Germinal center (tissue), 1 donor: ENCODE measurements at regions not wholly inside any gene's neighbourhood (a gene's known extent, or its start where the extent isn't known, plus 50 kb on each side); places are given as distances from the start of the nearest gene placed in this dataset.
A peak's percentile ranks its signal among the peaks of the same experiment; 100 is the strongest.

Source experiments
- DNase-seq: peaks from one replicate; pipeline ENCODE4 v3.0.0; 2012; ENCODE audit warnings: mixed read lengths, low spot score

DNA sequence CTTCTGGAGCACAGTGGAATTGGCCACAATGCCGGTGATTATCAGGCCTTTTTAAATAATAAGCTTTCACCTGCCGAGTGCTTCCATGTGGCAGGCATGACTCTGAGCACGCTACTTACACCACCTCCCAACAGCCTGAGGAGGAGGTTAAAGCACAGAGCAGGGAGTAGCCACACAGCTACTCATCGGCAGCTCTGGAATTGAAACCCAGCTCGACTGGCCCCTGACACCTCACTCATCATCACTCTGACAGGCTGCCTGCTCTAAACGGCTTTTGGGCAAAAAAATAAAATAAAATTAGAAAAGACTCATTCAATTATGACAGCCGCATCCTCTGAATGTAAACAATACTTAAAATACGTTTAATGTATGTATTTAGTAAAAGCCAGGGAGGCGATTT lies 326.4 kb upstream of the NOCT start:
- no peak for DNase-seq

DNA sequence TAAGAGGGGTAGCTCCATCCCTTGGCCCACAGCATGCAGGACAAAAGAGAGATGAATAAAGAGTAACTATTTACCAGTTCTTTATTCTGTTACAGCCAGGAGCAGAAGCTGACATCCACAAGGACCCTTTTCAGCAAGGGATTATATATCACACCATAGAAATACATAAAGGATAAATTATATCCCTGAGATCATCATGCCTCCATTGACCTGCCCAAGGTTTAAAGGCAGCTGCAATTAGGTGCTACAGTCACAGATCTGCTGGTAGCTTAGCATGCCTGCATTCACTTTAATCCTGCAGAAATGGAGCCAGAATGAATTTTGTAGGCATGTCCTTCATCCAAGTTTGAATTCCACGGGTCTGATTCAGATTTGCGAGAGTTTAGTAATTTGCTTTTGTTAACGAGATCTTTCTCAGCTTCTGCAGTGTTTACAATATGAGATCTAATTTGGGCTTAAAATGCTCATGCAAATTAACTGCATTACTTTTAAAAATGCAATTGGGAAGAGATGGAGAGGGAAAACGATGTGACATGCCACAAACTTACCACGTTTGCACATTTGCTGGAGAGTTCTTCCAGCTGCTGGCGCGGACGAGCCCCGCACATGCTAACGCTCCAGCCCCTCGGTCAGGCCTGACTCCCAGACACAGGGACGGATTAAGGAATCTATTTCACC lies 327.0 kb upstream of the NOCT start:
- DNase-seq = no peak

DNA sequence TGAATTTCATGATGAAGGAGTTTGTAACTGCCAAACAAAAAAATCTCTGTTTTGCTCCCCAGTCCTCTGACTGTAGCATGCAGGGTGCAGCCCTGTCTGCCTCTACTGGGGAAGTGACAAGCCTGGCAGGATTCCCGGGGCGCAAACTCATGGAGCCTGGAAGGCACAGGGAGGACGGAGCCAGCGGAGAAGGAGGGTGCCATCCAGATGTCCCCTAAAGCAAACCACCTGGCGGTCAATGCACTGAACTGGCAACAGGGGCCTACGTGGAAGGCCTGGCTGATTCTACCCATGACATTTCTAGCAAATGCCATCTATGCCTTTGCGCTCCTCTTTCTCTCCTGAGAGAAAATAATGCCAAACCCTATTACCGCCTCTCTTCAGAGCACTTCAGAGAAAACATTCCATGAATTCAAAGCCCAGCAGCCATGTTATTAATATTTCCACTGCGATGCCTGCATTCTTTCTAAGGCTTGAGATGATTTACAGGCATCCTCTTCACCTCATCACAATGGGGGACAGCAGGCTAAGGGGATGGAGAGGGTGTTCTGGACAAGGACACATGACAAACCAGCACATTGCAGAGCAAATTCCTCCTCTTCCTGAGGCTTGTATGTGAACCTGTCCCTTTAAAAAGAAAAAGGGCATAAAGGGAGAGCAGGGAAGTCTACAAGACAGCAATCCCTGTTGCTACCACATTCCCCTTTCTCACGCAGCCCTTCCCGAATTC lies 329.3 kb upstream of the NOCT start:
- DNase-seq = no peak

DNA sequence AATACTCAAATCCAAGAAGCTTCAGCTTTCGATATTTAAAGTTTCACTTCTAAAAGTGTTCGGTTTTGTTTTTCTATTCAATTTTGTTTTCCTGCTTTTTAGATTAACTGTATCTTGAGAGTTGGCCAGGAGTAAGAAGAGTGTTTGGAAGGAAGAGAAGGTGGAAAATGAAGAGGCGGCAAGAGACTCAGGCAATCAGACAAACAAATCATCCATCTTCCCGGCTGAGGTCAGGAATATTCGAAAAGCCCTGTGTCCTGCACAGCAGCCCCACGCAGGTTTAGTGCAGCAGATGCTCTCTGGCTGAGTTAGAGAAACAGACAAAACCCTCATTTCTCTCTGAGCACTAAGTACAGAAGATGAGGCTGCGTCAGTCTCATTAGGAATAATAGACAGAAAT lies 330.3 kb upstream of the NOCT start:
- DNase-seq = no peak

DNA sequence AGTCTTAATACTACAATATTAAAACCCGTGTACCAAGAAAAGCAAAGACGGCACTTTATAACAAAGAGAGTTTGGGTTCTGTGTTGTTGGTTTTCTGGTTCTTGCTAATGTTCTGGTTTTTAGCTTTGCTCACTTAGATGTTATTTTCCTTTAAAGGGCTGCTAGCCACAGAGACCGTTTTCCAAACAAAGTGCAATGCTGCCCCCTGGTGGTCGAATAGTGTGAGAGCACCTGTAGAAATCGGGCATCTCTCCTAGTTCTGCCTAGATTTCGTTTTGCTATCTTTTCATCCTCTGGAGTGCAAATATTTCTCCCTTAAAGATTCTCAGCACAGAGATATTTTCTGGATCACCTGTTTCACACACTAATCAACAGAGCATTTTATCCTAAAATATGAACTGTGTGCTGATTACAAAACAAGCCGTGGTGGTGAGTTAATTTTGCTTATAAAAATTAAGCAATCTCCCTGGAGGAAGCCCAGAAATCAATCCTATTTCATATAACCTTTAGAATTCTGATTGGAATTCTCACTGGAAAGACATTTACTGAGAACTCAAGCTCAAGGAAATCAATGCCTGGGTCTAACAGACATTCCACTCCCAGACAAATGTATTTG lies 334.5 kb upstream of the NOCT start:
- peak; percentile 23 for DNase-seq

DNA sequence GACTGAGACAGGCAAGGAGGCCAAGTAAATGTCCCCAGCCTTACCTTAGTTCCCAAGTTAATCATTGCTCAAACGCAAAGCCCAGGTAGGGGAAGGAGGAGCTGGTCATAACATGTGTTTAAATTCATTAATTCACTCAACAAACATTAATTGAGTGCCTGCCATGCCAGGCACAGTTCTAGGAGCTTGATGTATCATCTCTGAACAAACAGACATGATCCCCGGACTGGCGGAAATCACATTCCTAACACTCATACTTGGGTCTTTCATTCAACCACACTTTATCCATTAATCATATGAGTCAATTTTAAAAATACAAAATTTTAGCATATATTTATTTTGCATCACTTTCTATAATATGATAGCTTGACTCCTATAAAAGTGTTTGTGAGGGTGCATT lies 335.3 kb upstream of the NOCT start:
- DNase-seq = no peak

DNA sequence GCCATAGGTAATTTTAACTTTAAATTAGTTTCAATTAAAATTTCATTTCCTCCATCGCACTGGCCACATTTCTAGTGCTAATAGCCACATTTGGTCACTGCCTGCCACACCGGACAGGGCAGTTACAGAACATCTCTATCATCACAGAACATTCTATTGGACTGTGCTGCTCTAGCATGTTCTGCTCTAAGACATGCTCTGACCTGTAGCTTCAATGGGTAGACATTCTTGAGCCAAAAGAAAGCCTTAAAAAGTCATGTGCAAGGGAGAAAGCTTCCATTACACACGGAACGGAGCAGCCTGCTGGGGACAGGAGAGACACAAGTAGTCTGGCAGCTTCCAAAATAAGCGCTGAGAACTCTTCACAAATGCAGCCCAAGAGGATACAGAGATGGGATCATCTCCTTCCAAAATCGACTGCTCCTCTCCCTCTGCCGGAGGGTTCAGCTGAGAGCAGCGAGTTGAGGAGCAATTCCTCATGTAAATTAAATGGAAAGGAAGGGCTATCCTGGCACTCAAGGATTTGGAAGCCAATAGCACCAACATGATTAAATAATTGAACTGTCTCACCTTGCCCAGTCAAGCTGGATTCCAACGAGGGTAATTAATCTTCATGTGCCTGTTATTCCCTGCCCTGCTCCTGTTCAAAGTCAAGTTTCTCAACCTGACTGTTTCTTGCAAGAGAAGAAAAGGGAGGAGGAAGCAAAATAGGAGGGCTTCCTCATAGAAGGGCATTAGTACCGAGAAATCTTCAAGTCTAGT lies 336.4 kb upstream of the NOCT start:
- DNase-seq = no peak

DNA sequence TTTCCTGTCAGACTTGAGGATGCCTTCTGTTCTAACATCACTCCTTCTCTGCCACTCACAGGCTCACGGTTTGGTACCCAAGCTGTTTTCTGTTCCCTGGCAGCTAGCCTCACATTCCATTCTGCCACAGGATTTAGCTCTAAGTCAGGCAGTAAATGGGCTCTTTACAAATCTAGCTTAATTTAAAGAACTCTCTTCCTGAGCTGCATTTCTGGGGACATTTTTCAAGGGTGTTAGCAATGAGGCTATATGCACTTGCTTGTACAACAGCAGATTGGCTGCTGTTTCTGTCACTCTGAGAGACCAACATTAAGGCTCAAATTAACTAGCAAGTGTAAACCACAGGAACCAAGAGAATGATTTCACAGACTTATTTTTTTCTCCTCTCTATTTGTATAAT lies 337.8 kb upstream of the NOCT start:
- no peak for DNase-seq

DNA sequence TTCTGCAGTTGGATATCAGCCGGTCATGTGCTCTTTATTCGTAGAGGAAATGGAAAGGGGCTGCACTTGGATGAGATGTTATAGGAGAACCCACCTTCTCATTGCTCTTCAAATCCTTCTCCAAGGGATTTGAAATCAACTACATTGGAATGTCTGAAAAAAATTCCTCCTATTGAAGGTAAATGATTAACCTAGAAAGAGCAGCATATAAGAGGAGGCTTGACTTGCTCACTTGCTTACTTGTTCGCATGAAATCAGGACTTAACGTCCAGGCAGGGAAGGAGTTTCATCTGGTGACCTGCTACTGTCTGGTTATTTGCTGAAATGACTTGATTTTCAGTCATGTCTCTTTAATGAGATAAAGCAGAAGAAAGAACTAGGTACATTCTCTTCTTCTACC lies 338.4 kb upstream of the NOCT start:
- no peak for DNase-seq

DNA sequence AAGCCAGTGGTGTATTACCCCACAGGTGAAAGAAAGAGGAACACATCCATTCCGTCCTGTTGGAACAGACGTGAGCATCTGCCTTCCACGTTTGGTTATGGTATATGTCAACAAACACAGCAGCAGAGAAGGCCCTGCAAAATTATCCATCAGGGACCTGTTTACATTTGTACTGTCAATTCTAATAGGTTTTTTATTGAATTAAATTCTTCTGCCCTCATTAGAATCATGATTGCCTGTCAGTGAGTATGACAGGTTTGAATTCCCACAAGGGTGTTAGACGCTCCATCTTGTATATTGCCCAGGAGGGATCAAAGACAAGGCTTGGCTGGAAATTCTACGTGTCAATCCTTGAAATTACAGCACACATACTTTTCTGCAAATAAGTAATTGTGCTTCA lies 339.9 kb upstream of the NOCT start:
- no peak for DNase-seq

DNA sequence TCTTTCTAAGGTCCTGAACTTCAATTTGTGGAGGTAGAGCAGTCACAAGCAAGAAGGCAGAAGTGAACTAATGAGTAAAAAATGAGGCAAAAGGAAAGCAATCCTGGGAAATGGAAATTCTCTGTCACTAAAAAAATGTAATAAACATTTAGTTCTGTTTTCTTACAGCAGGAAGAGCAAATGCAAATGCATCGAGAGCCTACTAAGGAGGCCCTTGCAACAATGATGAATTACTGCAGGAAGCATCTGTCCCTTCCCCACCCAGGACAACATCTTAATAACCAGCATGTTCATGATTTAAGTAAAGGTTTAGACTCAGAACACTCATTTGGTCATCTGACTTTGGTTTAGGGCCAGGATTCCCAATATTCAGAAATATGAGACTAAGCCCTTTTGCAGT lies 341.4 kb upstream of the NOCT start:
- no peak for DNase-seq

DNA sequence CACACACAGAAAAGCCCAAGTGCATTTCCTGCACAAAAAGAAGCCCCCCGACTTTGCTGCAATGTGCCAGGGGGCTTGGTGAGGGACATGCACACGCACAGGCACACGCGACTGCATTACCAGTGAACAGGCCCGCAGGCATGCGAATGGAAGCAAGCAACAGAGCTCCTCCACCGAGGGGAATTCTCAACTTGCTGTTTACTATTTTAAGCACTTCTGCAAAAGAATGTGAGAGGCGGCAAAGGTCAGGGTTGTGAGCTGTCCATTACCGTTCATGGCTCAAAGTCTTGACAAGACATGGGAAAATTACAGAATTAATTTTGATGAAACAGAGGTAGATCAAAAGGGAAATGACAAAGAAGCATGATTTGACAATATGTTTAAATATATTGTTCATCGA lies 342.5 kb upstream of the NOCT start:
- DNase-seq = no peak

DNA sequence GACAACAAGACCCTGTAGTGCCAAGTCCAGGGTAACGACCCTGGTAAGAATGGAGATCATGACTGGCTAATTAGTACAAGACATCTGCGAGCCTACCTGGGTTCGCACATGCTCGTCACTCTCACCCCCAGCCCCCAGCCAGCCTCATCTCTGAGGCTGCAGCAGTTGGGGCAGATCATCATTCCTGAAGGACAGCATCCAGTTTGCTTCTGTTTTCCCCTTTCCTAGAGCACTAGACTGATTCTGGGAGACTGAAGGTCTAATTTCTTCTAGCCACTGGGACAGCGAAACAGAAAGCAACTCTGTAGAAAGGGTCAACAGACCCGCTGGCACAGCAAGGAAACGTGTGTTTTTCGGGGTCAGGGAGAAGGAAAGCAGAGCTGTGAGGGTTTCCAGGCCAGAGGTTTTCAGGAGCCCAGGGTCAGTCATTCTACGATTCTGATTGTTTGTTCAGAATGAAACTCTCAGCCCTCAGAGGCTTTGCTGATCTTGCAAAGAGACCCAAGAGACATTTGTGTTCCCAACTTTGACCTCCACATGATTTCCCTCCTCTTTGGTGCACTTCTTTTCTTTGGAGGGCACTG lies 343.1 kb upstream of the NOCT start:
- no peak for DNase-seq

DNA sequence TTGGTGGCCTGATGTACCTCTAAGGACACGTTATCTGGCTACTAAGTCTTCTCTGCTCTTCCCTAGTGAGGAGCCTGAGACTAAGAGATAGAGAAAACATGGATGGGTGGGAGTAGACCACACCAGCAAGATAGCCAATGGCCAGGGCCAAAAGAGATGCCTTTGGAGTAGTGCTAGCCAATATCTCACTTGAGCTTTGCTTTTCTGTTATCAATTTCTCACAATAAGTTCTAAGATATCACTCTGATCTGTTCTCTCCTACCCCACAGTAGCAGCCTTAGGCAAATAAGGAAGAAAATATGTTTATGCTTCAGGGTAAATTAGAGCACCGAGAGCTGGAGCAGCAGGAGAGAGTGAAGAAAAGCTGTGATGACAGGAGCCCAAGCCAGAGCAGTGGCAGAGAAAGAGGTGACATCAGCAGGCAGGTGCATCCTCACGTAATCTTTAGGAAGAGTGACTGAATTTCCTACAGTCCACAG lies 343.9 kb upstream of the NOCT start:
- no peak for DNase-seq

DNA sequence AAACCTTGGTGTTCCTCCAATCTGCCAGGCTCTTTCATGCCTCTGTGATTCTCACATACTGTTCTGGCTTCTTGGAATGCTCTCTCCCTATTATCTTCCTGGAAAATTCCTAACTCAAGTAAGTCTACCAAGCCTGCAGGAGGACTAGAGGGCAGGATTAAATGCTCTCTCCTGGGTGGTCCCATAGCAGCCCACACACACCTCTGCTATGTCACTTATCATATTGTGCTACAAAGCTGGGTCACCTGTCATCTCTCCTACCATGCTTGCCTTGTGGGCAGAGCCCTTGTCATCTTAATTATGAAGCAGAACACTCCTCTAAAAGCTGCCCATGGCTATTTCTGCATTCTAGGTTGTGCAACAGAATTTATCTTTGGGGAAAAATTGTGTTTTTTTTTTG lies 344.5 kb upstream of the NOCT start:
- no peak for DNase-seq

DNA sequence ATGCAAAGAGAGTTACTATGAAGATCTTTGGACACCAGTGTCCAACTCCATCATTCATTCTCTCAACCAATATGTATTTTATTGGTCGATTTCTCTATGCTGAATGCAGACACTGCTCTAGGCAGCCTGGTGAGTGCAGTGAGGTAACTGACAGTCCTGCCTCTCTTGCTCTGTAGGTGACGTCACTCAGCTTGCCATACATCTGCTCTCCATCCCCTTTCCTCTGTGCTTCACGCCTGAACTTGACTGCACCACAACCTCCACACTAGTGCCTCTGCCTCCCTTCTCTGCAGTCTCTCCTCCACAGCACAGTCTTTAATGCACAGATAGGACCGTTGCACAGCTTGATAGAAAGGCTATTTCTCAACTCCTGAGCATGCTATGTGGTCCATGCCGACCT lies 344.9 kb upstream of the NOCT start:
- DNase-seq = no peak

DNA sequence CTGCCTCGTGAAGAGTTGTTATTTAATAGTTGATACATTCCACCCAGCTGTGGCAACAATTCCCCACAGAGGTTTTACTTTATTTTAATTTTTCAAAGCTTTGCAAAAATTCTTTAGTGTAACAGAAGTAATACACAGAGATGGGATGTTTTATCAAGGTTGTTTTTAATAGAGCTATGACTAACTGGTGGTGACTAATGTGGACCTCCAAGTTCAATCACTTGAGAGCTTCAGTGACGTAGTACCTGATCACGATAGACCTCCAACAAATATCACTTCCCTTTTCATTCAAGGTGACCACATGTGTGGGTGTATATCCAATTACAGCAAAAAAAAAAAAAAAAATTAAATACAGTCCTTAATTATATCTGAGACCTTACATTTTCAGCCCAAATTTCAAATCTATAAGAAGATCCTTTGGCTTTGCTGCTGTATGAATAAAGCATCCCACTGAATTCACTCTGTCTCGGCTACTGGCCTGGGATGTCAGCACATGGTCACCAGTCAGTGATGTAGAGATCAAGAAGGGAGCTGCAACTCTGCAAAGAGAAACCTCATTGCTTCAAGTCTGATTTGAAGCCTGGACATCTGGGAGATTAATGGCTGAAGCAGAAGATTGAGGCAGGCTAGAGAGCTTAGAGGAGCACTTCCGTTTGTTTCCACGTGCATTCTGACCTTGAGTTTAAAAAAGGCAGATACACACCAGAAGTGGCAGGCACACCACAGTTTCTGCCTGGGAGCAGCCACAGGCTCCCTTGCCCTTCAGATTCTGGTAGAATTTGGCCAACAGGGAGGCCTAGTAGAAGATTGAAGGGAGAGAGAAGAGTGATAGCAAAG lies 345.9 kb upstream of the NOCT start:
- DNase-seq = no peak

DNA sequence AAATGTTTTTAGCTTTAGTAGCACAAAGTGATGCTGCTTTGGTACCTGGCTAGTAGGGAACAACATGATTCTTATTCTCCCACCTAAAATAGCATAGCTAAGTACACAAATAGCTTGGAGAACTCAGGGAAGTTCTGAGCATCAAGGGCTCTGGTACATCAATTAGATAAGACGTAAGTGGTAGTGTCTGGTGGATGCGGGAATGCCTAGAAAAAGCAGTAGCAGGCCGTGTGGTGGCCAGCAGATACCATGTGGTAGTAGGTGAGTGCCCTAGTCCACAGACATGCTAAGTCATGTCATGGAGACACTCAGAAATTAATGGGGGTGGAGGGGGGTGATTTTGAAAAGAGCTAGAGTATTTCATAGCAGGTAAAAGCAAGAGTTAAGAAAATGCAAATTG lies 347.3 kb upstream of the NOCT start:
- DNase-seq = no peak

DNA sequence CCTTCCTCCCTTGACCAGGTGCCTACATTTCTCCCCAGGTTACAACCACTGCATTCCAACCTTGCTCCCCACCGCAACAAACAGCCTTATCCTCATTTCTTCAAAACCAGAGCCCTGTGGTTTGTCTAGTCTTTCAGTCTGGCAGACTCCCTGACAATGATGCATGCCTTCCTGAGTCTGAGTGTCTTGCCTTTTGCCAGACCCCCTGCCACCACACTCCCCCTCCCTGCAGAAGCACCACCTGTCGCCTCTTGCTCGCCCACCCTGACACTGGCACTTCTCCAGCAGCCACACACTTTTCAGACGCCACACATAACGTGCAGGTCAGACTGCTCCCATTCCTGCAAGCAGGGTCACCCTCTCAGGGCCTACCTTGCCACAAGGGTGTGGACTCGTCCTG lies 349.2 kb upstream of the NOCT start:
- no peak for DNase-seq

DNA sequence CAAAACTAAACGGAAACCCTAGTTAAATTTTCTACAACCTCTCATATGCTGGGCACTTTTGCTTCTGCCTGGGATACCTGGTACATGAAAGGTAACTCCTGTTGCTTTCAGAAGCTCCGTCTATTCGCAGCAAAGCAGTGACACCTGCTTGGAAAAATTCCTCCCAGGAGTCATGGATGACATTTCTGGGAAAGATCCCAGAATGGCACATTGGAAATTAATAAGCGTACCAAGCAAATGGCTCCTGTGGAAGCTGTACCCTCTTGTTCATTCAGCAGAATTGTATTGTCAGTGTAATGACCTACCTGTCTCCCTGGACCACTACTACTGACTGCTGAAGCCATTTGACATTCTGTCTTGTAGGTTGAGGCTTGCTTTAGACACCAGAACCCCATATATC lies 349.7 kb upstream of the NOCT start:
- DNase-seq = no peak

DNA sequence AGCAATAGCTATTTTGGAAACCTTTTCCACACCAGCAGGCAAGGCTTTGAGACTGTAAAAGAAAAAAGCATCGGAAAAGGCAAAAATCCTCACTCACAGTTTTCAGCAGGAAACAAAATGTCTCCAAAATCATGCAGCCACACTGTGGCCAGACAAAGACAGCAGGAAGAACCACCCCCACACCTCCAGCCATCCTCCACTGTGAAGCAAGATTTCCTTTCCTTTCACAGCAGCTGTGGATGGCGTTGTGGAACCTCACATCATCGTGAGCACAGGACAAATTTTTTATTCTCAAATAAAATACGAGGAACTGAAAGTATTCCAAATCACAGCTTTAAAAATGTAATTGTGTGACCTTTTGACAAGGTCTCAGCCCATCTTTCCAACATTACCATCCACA lies 351.7 kb upstream of the NOCT start:
- DNase-seq = no peak
